NCI-H128 (cell line): ENCODE measurements at regions not wholly inside any gene's neighbourhood (a gene's known extent, or its start where the extent isn't known, plus 50 kb on each side); places are given as distances from the start of the nearest gene placed in this dataset.

ENCODE experiments used
- DNase-seq: peaks from one replicate; lab custom pipeline; 2025; ENCODE audit not compliant: unreplicated experiment; lab: John Stamatoyannopoulos, UW

- no peak for DNase-seq
Observed at GRCh38 chr11:95556342-95557163, 233.0 kb downstream of the FAM76B start.

- no peak for DNase-seq
Observed at GRCh38 chr11:95556011-95556341, 233.6 kb downstream of the FAM76B start.

DNA sequence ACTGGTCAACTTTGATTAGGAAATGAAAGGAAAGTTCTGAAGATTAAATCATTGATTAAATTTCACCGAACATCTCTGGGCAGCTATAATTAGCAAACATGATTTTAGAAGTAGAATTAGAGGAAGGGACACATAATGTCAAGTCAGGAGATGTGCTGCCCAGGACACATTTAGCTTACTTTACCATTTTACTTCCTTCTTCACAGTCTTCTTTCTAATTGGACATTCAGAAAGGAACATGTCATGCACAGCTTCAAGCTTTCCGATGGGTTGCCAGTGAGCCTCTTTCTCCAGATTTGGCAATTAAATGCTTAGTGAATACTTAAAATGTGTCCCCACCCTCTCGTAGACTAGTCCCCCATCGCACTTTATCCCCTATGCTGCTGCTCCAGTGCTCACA, 234.7 kb downstream of the FAM76B start:
- no peak for DNase-seq

DNA sequence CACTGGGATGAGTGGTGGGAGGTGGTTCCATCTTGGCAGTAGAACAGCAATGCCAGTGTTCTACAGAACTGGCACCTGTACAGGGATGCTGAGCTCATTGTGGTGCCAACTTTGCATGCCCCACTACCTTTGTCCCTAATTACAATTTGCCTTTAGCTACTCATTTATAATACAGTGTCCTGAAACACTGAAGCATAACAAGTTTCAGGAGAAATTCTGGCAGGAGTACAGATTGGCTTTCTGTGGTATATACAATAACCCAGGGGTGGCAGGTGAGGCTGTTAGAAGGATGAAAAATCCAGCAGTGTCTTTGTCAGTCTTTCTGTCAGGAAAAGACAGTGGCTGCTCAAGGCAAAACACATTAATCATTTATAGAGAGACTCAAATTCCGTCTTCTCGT, 240.3 kb downstream of the FAM76B start:
- DNase-seq, result no peak

DNA sequence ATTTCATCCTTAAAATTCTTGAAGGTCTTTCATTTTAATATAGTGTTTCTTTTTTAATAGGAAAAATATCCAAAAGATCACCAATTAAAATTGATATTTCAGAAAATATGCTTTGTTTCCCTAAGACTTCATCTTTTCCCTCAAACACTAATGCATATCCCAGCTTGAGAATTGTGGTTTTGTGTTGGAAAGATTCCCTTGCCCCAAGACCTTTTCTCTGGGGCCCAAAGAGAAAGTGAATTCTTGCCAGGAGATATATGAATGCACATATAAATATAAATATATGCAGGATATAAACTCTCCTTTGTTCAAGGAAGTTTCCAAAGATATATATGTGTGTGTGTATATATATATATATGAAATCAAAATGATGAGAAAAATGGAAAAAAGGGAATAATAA, 241.2 kb downstream of the FAM76B start:
- no peak for DNase-seq

GRCh38 chr11:95547976-95548375, 241.6 kb downstream of the FAM76B start:
- DNase-seq, result no peak

DNA sequence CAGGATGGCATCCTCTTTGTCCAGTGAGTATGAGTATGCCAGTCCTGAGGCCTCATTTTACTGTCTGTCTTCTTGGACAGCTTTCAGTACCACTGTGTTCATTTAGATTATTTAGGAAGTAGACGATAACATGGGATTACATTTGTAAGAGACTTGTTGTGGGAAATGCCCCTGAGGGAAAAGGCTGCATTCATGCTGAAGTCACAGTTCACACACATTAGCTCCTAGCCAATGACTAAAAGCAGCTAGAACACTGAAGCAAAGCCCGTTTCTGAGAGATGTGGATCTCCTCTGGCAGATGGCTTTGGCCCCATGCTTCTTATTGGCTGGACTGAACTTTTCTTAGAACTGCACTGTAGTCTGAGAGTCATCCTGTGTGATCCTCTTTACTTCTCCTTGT, 242.4 kb downstream of the FAM76B start:
- no peak for DNase-seq

DNA sequence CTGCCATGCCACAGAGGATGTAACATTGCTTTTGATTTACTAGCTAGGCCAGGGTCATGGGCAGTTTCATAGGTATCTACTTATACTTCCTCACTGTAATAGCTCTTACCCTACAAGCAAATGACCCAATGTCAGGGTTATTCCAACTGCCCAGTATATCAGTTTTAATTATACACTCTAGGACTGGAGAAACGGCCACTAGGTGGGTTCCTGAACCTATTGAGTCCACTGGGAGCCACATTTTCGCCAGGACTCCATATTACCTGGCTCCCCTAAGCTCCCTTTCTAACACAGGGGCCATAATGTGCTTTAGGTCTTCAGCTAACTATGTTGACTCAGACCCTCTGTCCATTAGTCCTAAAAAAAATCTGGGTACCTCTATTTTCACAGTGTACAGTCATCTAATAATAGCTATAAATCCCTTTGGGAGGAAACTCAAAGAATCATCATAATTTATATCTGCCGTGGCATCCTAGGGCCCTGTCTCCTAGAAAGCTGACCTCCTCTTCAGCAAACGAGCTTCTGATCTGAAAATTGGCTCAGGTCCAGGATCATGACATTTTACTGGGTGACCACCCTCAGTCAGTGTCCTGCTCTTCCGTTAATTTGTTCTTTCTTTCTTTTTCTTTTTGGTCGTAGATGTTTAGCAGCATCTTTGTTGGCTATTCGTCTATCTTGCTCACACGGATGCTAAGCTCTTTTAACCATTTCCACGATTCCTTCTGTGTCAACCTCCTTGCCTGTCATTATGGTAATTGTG, 244.3 kb downstream of the FAM76B start:
- DNase-seq, result no peak

DNA sequence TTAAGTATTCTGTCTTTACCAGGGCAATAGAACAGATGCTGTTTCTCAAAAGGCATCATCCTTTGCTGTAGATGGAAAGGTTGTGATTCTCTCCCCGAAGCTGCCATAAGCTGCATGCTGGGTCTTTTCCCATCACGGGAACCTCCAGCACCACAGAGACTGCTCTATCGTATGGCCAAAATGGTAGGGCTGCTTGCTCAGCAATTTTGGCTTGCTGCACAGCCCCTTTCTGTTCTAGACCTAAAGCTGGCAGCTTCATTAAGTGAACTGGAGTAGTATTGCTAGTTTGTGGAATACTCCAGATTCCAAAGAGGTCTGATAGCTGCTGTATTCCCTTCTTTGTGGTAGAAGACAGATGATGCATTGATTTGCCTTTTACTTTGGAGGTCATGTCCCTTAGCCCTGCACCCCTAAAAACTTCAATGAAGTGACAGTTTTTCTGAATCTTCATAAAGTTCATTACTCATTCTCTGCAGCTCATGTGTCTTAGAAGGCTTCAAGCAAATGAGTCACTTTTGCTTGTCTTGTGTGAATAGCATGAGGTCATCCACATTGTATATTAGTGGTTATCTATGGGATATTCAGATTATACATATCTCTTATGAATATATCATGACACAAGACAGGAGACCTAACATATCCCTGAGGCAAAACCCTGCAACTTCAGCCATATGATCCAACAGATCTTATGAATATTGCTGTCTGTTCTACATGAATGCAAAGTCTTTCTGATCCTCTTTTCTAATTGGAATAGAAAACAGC, 245.3 kb downstream of the FAM76B start:
- DNase-seq, result no peak

GRCh38 chr11:95542868-95543551, 246.6 kb downstream of the FAM76B start:
- no peak for DNase-seq

- no peak for DNase-seq
Observed at GRCh38 chr11:95541715-95542114, 247.9 kb downstream of the FAM76B start.

DNA sequence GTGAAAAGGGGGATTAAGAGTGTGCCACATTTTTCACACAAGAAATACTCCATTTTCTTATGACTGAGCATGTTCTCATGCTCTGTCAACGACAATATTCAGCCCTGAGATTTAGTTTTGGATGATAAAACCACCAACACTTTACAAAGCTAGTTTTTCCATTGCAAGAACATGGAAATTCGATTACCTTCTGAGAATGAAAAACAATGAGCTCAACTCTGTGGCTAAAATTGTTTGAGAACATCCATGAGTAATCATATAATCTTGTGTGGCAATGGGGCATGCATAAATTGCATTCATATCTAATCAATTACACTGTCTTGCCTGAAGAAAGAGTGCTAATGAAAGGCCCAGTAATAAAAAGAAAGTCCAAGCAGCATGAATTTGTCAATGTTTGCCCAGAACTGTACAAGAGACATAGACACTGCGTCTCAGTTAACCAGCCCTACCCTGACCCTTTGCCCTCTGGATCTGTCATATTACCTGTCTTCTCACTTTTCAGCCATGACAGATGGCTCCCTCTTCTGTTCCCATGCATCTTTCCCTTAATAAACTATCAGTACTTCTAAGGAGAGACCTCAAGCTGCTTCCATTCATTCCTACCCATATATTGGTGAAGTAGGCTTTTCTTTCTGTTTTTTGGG, 253.4 kb downstream of the FAM76B start:
- no peak for DNase-seq

DNA sequence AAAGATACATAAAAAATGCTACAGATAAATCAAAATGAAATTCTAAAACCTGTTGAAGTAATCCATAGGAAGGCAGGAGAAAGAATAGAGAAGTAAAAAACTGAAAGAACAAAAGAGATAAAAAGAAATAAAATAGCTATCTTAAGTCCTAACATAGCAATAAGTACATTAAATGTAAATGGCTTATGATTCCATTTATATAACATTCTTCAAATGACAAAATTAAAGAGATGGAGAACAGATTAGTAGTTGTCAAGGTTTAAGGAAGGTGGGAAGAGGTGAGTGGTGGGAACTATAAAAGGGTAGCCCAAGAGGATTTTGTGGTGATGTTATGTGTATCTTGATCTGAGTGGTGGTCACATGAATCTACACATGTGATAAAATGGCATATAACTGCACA, 254.8 kb downstream of the FAM76B start:
- no peak for DNase-seq

DNA sequence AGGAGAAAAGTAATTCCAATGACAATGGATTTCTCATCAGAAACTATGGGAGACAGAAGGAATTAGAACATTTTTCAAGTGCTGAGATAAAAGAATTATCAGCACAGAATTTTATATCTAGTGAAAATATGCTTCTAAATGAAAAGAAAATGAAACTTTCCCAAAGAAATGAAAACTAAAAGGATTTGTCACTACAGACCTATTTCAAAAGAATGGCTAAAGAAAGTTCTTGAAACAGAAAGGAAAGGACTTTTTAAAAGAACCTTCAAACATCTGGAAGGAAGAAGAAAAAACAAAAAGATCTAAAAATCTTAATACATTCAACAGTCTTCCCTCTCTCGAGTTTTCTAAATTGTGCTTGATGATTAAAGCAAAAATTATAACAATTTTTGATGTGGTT, 255.4 kb downstream of the FAM76B start:
- no peak for DNase-seq

- no peak for DNase-seq
Observed at GRCh38 chr11:95531116-95531515, 258.5 kb downstream of the FAM76B start.

DNA sequence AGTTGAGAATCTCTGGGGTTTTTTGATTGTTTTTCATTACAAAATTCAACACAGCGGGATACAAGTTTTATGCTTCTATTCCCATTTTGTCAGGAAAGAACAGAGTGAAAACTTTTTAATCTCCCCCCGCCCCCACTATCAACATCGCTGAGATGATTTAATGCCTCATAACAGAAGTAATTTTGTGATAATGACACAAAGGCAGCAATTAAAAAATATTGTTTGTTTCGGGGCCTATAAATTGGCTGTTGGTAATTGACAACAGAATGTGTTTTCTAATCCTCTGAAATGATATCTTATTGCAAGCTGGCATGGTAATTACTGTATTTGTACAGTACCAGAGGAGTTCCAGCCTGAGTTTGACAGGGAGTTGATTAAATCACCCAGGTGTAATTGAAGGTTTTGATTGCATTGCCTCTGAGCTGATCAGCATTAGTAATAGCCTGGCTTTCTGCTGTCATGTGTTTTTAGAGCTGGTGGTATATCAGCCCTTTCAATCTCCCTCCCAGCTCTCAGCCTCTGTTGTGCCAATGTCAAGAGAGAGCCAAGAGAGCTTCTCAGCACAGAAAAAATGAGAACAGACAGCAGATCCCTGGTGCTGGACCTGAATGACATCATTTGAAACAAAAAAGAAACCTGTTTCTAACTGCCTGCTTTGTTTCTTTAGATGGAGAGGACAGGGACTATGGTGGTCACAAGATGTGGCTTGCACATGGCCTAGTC, 265.1 kb downstream of the FAM76B start:
- no peak for DNase-seq

- DNase-seq, result no peak
Observed at GRCh38 chr11:95522874-95523273, 266.7 kb downstream of the FAM76B start.

DNA sequence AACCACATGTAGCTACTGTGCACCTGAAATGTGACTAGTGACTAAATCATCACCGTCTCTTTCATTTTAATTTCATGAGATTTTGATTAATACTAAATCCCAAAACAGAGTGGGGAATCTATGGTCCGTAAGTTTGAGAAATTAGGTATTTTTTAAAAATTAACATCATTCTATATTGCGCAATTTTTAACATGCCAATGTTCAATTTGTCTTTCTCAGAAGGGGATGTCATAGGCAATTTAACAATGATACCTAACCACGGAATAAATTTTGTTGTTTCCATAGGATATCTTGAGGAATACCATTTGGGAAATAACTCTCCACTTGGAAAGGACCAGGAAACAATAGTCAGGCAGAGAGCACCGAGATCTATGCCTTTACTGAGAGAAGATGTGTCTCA, 267.7 kb downstream of the FAM76B start:
- DNase-seq, result no peak

DNA sequence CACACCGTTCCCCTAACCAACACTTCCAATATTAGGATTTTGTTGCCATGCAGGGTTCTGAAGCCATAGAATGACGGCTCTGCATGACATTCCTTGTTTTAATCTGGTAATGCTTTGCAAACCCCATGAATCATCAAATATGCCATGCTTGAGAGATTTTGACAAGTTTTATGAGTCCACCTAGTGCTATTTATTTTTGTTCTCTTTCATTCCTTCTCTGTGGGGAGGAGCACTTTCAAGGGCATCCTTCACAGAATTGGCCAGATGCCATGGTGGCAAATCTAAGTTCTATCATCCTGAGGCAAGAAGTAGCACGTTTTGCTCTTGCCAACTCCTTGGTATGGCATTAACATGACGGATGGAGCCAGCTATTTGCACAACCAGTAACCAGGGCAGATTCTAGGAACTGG, 268.4 kb downstream of the FAM76B start:
- DNase-seq, result peak; percentile 10
